ENCODE measurements at regions not wholly inside any gene's neighbourhood (a gene's known extent, or its start where the extent isn't known, plus 50 kb on each side); places are given as distances from the start of the nearest gene placed in this dataset.

- TF ChIP-seq POLR2A (IDR thresholded peaks at IDR 0.05) = no peak
- no peak for TF ChIP-seq CTCF (IDR thresholded peaks at IDR 0.05 in 4 of 5, conservative IDR thresholded peaks at IDR 0.05 in 1 of 5)
These were observed 254.8 kb upstream of the FAM241A start for GRCh38 chr4:111890412-111890811.
